SH-SY5Y (cell line): ENCODE measurements at regions not wholly inside any gene's neighbourhood (a gene's known extent, or its start where the extent isn't known, plus 50 kb on each side); places are given as distances from the start of the nearest gene placed in this dataset.

ENCODE experiments used
- GATA2 ChIP-seq: IDR thresholded peaks from 2 replicates; pipeline ENCODE4 v1.6.1; 2011; ENCODE audit warnings: mild to moderate bottlenecking, low read depth, low read length
- GATA3 ChIP-seq: IDR thresholded peaks from 2 replicates; pipeline ENCODE4 v1.6.1; 2011; ENCODE audit warnings: low read depth, mild to moderate bottlenecking, low read length, moderate library complexity

- no peak for TF ChIP-seq GATA2
- no peak for TF ChIP-seq GATA3
These were observed 902.9 kb downstream of the LTN1 start for GRCh38 chr21:28089599-28090441.
